H1 (cell line): ENCODE measurements at regions not wholly inside any gene's neighbourhood (a gene's known extent, or its start where the extent isn't known, plus 50 kb on each side); places are given as distances from the start of the nearest gene placed in this dataset.

Source experiments
- CBX5 ChIP-seq: fragments of 300-800, 300-1000 bp; sonication (generic); IDR thresholded peaks from 2 replicates; pipeline ENCODE4 v1.7.1; 2016; ENCODE audit warnings: antibody characterized with exemption, low read length, low read depth
- CEBPB ChIP-seq: IDR thresholded peaks from 2 replicates; pipeline ENCODE4 v1.6.1; 2012; ENCODE audit warnings: low read depth, low read length
- EP300 ChIP-seq, 2 experiments: IDR thresholded peaks; 1 replicate in 1 of 2; 2 replicates in 1 of 2; pipeline ENCODE4 v1.6.1; 2011 to 2012; ENCODE audit warnings: low read depth in 2 of 2, low read length in 2 of 2, mild to moderate bottlenecking in 2 of 2, borderline replicate concordance in 1 of 2, inconsistent platforms in 1 of 2, moderate library complexity in 1 of 2
- SRF ChIP-seq: IDR thresholded peaks from 2 replicates; pipeline ENCODE4 v1.6.1; 2011; ENCODE audit warnings: mild to moderate bottlenecking, low read depth, low read length, moderate library complexity
- TEAD4 ChIP-seq: IDR thresholded peaks from 2 replicates; pipeline ENCODE4 v1.6.1; 2012; ENCODE audit warnings: low read depth, low read length, inconsistent platforms, mixed read lengths
- TF ChIP-seq, protein P1 (sequence below): IDR thresholded peaks from 2 replicates; pipeline ENCODE4 v1.6.1; 2011; ENCODE audit warnings: low read length, improper control_type of control experiment
- TF ChIP-seq, protein P2 (sequence below): IDR thresholded peaks from 2 replicates; pipeline ENCODE4 v1.6.1; 2012; ENCODE audit warnings: low read length, inconsistent platforms

DNA sequence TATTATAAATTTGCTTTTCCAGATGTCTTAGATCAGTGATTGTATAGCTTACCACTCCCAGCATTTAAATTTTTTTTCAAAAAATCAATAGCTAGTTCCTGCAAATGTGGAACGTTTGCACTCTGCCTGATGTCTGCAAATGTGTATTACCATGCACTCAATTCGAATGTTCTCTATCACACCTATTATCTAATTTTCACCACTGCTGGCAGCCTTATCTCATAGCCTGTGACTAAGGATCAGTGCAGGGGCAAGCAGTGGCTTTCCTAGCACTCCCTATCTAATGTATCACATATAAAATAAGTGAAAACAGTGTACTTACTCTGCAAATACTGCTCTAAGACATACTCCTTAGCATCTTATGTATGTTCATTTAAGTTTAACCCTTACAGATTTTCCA lies 196.3 kb upstream of the PLSCR5 start (continued):
- TF ChIP-seq CBX5 (no peak), TEAD4 (no peak), EP300 (IDR thresholded peaks at IDR 0.05; ENCODE audit: borderline replicate concordance in 1 of 2, low read depth in 2 of 2, low read length in 2 of 2) (no peak), SRF (no peak), CEBPB (no peak)
- TF ChIP-seq, protein P1, sequence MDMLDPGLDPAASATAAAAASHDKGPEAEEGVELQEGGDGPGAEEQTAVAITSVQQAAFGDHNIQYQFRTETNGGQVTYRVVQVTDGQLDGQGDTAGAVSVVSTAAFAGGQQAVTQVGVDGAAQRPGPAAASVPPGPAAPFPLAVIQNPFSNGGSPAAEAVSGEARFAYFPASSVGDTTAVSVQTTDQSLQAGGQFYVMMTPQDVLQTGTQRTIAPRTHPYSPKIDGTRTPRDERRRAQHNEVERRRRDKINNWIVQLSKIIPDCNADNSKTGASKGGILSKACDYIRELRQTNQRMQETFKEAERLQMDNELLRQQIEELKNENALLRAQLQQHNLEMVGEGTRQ = no peak
- TF ChIP-seq, protein P2, sequence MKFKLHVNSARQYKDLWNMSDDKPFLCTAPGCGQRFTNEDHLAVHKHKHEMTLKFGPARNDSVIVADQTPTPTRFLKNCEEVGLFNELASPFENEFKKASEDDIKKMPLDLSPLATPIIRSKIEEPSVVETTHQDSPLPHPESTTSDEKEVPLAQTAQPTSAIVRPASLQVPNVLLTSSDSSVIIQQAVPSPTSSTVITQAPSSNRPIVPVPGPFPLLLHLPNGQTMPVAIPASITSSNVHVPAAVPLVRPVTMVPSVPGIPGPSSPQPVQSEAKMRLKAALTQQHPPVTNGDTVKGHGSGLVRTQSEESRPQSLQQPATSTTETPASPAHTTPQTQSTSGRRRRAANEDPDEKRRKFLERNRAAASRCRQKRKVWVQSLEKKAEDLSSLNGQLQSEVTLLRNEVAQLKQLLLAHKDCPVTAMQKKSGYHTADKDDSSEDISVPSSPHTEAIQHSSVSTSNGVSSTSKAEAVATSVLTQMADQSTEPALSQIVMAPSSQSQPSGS = no peak
